HEK293T (cell line): ENCODE measurements at regions not wholly inside any gene's neighbourhood (a gene's known extent, or its start where the extent isn't known, plus 50 kb on each side); places are given as distances from the start of the nearest gene placed in this dataset.

ENCODE experiments used
- CTCF ChIA-PET: fragments of 350-600 bp; formaldehyde crosslinking; extraction: SDS; loops from one replicate; lab custom pipeline; 2021; ENCODE audit warnings: antibody characterized with exemption, inconsistent platforms; lab: Yijun Ruan, JAX
- POLR2A ChIA-PET: fragments of 350-600 bp; formaldehyde crosslinking; extraction: SDS; loops from one replicate; lab custom pipeline; 2020; ENCODE audit warnings: antibody characterized with exemption, inconsistent platforms; lab: Yijun Ruan, JAX
- DNase-seq: peaks from one replicate; pipeline ENCODE4 v3.0.0; 2012; ENCODE audit warnings: mixed read lengths; ENCODE audit errors: extremely low spot score
- ARNT ChIP-seq: fragments of 450-650 bp; IDR thresholded peaks from 2 replicates; pipeline ENCODE4 v1.6.1; 2017; ENCODE audit warnings: mild to moderate bottlenecking
- BHLHE40 ChIP-seq: fragments of 450-650 bp; IDR thresholded peaks from 2 replicates; pipeline ENCODE4 v1.6.1; 2016; ENCODE audit warnings: mild to moderate bottlenecking, moderate library complexity, borderline replicate concordance
- CTBP1 ChIP-seq: fragments of 450-650 bp; IDR thresholded peaks from 2 replicates; pipeline ENCODE4 v1.6.1; 2016; ENCODE audit warnings: borderline replicate concordance
- ELF4 ChIP-seq: fragments of 450-650 bp; IDR thresholded peaks from 2 replicates; pipeline ENCODE4 v1.6.1; 2017; ENCODE audit warnings: antibody characterized with exemption
- FOXA1 ChIP-seq: fragments of 450-650 bp; IDR thresholded peaks from 2 replicates; pipeline ENCODE4 v1.6.1; 2016; ENCODE audit warnings: mild to moderate bottlenecking
- FOXK2 ChIP-seq: fragments of 450-650 bp; IDR thresholded peaks from 2 replicates; pipeline ENCODE4 v1.6.1; 2016; ENCODE audit warnings: mild to moderate bottlenecking
- FOXM1 ChIP-seq: fragments of 450-650 bp; IDR thresholded peaks from 2 replicates; pipeline ENCODE4 v1.6.1; 2017; ENCODE audit warnings: mild to moderate bottlenecking, borderline replicate concordance
- HDGF ChIP-seq: fragments of 450-650 bp; IDR thresholded peaks from 2 replicates; pipeline ENCODE4 v1.6.1; 2017; ENCODE audit warnings: antibody characterized with exemption, borderline replicate concordance
- L3MBTL2 ChIP-seq: fragments of 450-650 bp; conservative IDR thresholded peaks from 2 replicates; pipeline ENCODE4 v1.6.1; 2016; ENCODE audit warnings: mild to moderate bottlenecking
- LEF1 ChIP-seq: fragments of 450-650 bp; IDR thresholded peaks from 2 replicates; pipeline ENCODE4 v1.6.1; 2017; ENCODE audit warnings: mild to moderate bottlenecking, borderline replicate concordance
- NFRKB ChIP-seq: fragments of 450-650 bp; IDR thresholded peaks from 2 replicates; pipeline ENCODE4 v1.6.1; 2016; ENCODE audit warnings: mild to moderate bottlenecking, moderate library complexity
- PKNOX1 ChIP-seq: fragments of 450-650 bp; IDR thresholded peaks from 2 replicates; pipeline ENCODE4 v1.6.1; 2016
- SP1 ChIP-seq: fragments of 450-650 bp; IDR thresholded peaks from 2 replicates; pipeline ENCODE4 v1.6.1; 2017
- SUZ12 ChIP-seq: fragments of 450-650 bp; IDR thresholded peaks from 2 replicates; pipeline ENCODE4 v1.6.1; 2016; ENCODE audit warnings: mild to moderate bottlenecking
- TARDBP ChIP-seq: fragments of 450-650 bp; IDR thresholded peaks from 2 replicates; pipeline ENCODE4 v1.6.1; 2016
- ZNF384 ChIP-seq: fragments of 450-650 bp; IDR thresholded peaks from 2 replicates; pipeline ENCODE4 v1.6.1; 2016

- no peak for DNase-seq
- TF ChIP-seq SP1 (no peak), ZNF384 (no peak), FOXA1 (no peak), L3MBTL2 (no peak), TARDBP (no peak), LEF1 (no peak)
- ChIA-PET CTCF (interaction anchor here (0.6 to 0.8 kb wide), 2 partner anchors 11 to 1540 kb away, joined by 3 read pairs; no protein-coding TSS in a partner anchor), POLR2A (no interaction called here)
These were observed 355.9 kb downstream of the KLF12 start for GRCh38 chr13:73778242-73778864.

- CTCF ChIA-PET: no interaction called here
- TF ChIP-seq ELF4 (no peak), ZNF384 (no peak), SUZ12 (no peak)
- POLR2A ChIA-PET: no interaction called here
These were observed 357.1 kb downstream of the KLF12 start for GRCh38 chr13:73777134-73777533.

GRCh38 chr13:73776151-73776785 lies 357.9 kb downstream of the KLF12 start:
- TF ChIP-seq ARNT: no peak
- TF ChIP-seq CTBP1: no peak
- no peak for TF ChIP-seq ELF4
- TF ChIP-seq HDGF: no peak
- no peak for TF ChIP-seq FOXK2
- no peak for TF ChIP-seq BHLHE40
- TF ChIP-seq PKNOX1: no peak
- TF ChIP-seq L3MBTL2: no peak
- no peak for TF ChIP-seq FOXA1
- TF ChIP-seq ZNF384: no peak
- TF ChIP-seq NFRKB: no peak
- TF ChIP-seq LEF1: no peak
- TF ChIP-seq FOXM1: no peak
- no peak for TF ChIP-seq SP1
- no peak for TF ChIP-seq SUZ12
- no peak for TF ChIP-seq TARDBP
- ChIA-PET CTCF (no interaction called here), POLR2A (no interaction called here)
- DNase-seq: no peak

More at GRCh38 chr13:73777134-73777533, 357.1 kb downstream of the KLF12 start:
- no peak for DNase-seq

- CTCF ChIA-PET: interaction anchor here (0.5 kb wide), 1 partner anchor 14 kb away, joined by 4 read pairs; no protein-coding TSS in a partner anchor
- TF ChIP-seq NFRKB: no peak
- TF ChIP-seq SP1: no peak
- no peak for TF ChIP-seq BHLHE40
- DNase-seq: no peak
- POLR2A ChIA-PET: interaction anchor here (1.1 kb wide), 1 partner anchor 10 kb away, joined by 3 read pairs; no protein-coding TSS in a partner anchor
These were observed 361.0 kb downstream of the KLF12 start for GRCh38 chr13:73773168-73773549.

GRCh38 chr13:73772449-73773167 lies 361.6 kb downstream of the KLF12 start:
- no peak for TF ChIP-seq FOXA1
- ChIA-PET POLR2A (interaction anchor here (1.1 kb wide), 1 partner anchor 10 kb away, joined by 3 read pairs; no protein-coding TSS in a partner anchor), CTCF (no interaction called here)

GRCh38 chr13:73767747-73768315 lies 366.4 kb downstream of the KLF12 start:
- TF ChIP-seq FOXM1 (no peak), SP1 (no peak), FOXK2 (no peak), LEF1 (no peak), PKNOX1 (peak; percentile 12; the same call in 1 of the 2 replicates), FOXA1 (no peak), ZNF384 (no peak)
- CTCF ChIA-PET: interaction anchor here (0.6 to 1.9 kb wide), 6 partner anchors 11 to 1821 kb away, joined by 3 to 9 read pairs (median 4); no protein-coding TSS in a partner anchor
- peak; percentile 56 for DNase-seq
- POLR2A ChIA-PET: no interaction called here

More at GRCh38 chr13:73772449-73773167, 361.6 kb downstream of the KLF12 start:
- DNase-seq: no peak

GRCh38 chr13:73767191-73767741 lies 366.9 kb downstream of the KLF12 start:
- no peak for DNase-seq
- TF ChIP-seq FOXM1 (no peak), PKNOX1 (no peak), NFRKB (no peak), CTBP1 (no peak), SUZ12 (no peak), ELF4 (no peak), HDGF (no peak), ARNT (no peak), TARDBP (no peak), ZNF384 (no peak), SP1 (no peak), FOXK2 (no peak), L3MBTL2 (no peak)
- CTCF ChIA-PET: interaction anchor here (0.8 to 1.9 kb wide), 4 partner anchors 11 to 20 kb away, joined by 3 to 9 read pairs (median 4); no protein-coding TSS in a partner anchor
- POLR2A ChIA-PET: no interaction called here
